COR-L47 (cell line): ENCODE measurements at regions not wholly inside any gene's neighbourhood (a gene's known extent, or its start where the extent isn't known, plus 50 kb on each side); places are given as distances from the start of the nearest gene placed in this dataset.

Experiments used
- DNase-seq: peaks from one replicate; lab custom pipeline; 2025; lab: John Stamatoyannopoulos, UW

DNA sequence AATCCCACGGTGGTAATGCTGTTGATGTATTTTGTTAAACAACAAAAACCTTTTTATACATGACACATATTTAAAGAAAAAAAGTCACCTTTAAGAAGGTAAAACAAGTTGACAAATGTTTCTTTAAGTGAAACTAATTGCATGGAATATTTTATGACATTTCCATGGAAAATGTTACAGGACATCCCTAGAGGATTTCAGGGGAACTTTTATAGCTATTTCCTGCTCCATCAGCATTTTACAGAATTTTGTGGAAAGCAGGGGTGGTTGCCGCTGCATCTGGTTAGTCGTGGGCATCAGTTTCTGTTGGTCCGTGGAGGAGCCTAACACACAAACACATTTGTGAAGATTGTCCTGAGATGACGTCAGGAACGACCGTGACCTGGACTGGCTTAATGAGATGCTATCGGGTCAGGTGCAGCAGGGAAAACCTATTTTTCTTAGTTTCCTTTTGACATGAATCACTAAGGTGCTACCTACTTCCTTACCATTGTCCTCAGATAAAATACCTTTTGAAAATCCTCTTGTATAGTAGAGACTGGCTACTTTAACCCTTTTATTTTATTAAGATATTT is 305.1 kb downstream of the MAP2K6 start:
- DNase-seq = no peak

DNA sequence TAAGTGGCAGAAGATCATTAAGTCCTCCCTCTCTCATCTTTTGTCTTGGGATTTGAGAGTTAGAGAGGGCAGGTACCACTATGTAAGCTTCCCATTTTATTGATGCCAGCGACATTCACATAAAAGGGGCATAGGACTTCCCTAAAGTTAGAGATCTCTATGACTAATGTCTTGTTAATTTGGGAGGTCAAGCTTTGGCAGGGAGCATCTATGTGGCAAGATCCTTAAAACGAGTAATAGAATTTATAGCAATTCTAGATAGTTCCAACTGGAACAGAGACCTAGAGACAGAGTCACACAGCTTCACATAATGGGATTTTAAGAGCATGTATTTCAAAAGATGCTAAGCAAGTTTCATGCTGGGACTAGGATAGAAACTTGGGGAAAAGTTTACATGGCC is 308.0 kb downstream of the MAP2K6 start:
- no peak for DNase-seq

DNA sequence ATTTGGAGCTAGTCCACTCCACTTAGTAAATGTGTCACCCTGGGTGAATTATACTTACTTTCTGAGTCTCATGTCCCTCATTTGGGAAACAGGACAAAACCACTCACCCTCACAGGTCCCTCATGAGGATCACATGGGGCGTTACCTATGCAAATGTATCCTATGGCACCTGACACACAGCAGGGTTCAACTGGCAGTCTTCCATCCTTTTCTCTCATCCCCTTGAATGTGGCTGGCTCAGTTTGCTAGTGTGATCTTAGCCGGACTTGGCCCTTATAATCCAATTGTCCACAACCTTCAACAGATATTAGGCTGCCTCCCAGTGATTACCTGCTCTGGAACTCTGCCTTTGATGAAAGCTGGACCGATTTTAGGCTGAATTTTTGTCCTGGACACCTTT is 308.8 kb downstream of the MAP2K6 start:
- no peak for DNase-seq

DNA sequence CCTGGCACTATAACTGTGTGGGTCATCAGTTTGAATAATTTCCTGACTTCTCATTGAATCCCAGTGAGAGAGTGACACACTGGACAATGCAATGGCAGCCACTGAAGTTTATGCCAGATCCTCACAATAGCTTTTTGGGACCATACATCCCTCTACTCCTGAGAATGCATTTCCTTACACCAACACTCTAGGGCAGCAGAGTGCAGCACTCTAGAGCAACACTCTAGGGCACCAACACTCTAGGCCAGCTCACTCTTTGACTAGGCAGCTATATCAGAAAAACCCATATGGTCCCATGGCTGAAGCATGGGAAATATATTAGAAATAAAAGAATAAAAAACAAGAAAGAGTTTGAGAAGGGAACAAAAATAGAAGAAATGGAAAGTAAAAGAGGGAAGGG is 309.2 kb downstream of the MAP2K6 start:
- no peak for DNase-seq

DNA sequence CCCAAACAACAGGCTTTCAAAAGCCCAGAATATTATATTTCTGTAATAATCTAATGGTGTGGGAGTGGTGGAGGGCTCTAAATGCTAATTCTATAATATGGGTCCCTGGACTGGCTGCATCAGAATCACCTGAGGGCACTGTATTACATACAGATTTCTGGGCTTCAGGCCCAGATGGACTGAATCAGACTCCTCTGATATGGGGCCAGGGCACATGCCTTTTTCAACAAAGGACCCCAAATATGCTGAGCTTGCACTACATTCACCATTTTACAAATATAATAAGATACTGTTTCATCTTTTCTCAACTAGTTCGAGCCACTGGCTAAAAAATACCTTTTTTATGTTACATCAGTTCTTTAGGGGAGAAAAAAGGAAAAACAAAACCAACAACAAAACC is 309.7 kb downstream of the MAP2K6 start:
- DNase-seq = no peak

DNA sequence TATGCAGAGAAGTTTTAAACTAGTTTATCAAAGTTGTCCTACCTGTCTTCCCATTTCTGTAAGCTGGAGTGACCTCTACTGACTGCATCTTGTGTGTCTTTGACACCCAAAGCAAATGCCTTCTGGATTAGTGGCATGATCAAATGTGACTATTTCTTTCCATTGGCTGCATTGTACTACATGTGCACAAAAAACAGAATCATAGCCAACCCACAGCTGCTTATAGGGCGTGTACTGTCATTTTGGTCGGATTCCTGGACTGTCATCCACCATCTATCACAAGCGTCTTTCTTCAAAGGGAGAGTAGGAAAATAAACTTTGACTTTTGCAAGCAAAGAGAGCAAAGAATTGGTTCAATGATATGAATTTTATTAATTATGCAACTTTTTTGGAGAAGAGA is 310.6 kb downstream of the MAP2K6 start:
- no peak for DNase-seq

DNA sequence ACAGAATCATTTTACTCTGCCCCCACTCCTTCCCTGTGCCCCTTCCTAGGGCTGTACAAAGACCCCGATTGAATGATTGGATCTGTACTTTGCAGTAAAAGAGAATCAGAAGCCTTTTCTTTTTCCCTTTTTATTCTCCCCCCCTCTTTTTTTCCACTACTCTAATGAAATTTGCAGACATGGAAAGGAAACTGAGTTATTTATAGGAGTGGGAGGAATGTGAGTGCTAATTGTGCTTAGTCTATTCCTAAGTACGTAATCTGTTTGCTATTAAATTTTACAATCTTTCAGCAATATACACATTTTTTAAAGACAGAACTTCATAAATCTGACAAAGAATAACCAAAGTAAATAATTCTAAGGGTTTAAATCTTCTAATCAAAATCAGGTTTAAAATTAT is 314.3 kb downstream of the MAP2K6 start:
- DNase-seq = no peak

DNA sequence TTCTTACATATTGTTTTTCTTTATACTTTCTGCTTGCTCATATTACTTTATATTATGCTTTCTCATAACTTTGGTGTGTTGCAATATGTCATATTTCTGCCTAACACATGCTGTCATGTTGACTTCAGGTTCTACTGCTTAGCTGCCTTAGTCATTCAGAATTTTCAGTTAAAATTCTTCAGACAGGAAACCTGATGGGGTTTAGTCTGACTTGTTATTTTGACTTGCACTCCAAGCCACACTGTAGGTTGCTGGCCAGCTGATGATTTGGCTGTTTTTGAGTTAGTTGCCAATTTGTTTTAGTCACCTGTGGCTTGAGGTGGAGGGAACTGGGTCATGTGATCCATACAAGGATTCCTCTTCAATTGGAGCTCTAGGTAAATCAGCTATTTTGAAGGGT is 315.4 kb downstream of the MAP2K6 start:
- DNase-seq = no peak

DNA sequence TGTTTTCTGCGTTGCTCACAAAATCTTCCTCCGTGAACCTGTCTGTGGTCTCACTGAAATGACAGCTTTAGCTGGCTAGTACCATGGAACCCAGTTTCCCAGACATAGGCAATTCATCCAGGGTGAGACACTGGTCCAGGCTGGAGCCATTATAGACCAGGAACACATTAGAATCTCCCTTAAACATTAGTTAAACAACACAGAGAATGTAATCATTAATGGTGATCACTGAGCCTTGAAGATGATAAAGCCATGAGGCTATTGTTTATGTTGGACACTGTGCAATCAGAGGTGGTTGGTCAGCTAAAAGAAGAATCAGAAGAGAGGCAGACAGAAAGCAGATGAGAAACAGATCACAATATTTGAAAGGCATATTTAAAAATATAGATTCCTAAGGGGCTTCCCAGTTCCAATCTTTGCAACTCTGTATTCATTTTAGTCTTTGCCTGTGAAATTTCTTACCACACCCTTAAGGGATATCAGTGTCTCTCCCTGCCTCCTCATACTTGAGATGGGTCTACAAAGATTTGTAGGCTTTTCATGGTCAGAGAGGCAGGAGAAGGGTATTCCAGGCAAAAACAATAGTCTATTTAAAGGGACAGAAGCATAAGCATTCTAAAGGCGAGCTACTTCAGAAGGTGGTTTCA is 317.9 kb downstream of the MAP2K6 start:
- DNase-seq = no peak

DNA sequence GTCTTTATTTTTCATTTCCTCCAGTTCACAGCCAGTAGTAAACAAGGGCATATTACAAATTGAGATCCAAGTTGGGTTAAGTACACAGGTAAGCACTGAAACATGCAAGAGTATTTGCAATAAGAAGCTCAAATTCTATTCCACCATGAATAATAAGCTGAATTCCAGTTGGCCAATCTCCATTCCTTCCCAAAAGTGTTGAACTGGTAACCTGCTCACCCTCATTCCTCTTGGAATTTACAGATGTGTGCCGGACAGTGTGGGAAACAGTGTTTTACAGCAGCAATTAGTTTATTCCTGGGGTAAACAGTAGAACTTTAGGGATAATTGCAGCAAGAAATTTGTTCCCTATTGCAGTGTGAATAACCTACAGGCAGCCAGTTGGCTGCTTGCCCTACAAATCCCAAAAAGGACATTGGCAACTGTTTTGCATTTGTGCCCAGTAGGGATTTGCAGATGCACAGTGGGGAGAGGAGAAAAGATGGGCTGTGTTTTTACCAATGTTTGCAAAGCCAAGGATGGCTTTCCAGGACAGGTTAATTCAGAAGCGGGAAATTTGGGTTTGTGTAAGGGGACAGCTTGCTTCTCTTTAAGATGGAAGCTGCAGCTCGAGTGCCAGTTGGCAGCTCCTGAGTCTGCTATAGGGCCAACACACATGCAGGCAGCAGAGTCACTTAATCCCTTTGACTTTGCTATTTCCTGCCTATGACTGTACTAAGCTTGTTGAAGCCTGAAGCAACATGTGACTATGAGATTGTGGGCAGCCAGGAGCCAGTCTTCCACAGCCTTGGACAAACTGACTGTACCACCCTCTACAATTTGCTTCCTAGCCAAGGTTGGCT is 318.9 kb downstream of the MAP2K6 start:
- no peak for DNase-seq

DNA sequence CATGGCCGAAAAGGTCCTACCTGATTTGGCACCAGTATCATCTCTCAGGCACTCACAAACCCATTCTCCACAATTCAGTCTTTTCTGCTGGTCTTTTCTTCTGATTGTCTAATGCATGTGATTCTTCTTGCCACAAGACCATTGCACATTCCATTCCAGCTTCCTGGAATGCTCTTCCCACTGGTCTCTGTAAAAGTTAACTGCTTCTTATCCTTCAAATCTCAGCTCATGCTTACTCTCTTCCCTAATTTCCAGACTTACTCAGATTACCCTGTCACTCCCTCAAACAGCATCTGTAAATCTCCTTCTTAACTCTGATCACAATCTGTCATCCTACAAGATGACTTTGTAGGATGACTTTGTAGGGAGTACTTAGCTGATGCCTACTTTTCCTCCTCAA is 320.2 kb downstream of the MAP2K6 start:
- DNase-seq = no peak

DNA sequence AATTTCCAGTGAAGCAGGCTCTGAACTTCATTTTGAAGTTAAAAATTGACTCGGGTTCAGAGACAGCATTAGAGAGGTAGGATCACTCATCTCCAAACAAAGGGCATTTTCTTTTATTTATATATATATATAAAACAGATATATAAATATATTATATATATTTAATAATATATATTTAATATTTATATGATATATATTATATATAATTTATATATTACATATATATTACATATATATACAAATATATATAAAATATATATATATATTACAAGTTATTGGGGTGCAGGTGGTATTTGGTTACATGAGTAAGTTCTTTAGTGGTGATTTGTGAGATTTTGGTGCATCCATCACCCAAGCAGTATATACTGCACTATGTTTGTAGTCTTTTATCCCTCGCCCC is 320.8 kb downstream of the MAP2K6 start:
- DNase-seq = no peak

DNA sequence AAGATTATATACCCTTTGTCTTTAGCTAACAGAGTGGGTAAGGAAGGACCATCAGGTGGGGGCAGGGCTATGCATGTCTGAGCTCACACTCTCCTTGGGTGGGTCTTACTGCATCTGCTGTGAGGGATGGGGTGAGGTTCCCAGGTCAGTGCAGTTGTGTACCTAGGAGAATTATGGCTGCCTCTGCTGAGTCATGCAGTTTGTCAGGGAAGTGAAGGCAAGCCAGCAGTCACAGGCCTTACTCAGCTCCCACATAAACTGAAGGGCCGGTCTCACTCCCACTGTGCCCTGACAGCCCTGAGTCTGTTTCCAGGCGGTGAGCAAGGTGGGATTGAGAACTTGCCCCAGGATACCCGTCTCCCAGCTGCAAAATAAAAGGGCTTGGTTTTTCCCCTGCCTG is 328.6 kb downstream of the MAP2K6 start:
- DNase-seq = no peak

DNA sequence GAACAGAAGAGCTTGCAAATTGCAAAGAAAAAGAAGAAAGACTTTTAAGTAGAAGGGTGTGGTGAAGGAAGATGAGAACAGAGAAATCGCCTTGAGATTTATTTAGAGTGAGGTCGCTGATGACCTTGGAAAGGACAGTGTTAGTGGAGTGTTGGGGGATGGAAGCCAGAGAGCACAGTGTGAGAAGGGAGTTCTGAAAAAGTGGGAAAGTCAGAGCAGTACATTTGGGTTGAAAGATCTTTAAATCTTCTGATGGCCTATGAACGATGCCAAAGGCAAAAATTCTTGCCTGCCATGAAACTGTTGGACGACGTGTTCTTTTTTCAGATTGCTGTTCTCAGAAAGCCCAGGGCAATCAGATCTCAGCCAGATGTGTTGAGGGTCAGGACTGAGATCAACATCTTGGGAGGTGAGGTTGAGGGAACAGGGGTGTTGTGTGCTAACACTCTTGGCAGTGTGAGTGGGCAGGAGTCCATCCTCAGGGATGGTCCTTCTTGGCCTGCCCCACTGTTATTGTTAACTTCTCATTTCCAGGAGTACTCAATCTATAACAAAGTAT is 330.1 kb downstream of the MAP2K6 start:
- no peak for DNase-seq

DNA sequence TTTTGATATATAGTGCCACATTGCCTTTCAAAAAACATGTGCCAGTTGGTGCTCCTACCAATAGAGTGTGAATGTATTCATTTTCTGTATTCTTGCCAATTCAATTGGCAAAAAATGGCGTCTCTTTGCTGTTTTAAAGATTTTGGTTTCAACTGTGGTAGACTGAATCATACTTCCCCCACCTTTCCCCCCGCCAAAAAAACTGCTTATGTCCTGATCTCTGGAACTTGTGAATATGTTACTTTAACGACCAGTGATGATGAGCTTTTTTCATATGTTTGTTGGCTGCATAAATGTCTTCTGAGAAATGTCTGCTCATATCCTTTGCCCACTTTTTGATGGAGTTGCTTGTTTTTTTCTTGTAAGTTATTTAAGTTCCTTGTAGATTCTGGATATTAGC is 325.1 kb upstream of the KCNJ16 start:
- no peak for DNase-seq

DNA sequence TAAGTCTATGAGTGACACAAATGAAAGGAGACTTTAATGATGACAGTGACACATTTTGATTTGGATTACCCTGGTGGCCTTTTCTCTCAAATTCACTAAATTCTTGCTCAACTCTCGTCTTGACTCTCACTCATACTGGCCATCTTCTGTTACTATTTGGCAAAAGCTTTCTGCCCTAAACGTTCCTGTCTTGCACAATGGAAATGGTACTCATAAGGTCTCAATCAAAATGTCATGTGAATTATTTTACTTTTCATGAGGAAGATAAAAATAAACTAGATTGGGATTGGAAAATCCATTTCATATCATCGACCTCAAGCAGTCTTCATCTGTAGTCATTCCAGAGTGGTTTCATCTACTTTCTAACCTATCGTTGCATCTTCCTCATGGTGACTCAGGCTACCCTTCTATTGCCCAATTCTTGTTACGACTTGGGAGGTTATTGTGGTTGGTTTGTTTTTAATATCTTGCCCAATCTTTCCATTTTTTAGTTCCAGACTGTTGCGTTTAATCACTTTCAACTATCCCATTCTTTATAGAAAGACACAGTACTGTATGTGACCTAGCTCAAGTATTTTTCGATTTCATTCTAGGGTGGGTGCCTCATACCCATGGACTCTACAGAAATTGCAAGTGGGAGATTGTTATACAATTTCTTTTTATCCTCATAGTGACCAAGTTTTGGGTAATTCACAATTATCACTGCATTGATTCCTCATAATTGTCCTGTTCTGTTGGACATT is 317.2 kb upstream of the KCNJ16 start:
- no peak for DNase-seq

DNA sequence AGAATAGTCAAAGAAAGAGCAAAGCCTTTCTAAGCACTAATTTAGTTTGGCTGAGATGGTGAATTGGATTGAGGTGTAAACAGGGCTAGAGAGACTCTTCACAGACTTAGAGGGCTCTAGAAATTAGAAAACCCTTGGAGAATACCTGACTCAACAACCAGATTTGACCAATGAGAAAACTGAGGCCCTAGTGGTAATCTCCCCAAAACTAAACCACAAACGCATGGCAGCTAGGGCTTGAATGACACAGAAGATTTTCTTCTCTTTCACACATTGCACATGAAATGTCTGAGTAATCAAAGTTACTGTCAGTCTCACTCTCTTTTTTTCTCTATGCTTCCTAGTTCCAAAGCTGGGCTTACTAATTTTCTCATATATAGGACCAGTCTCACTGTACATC is 314.5 kb upstream of the KCNJ16 start:
- no peak for DNase-seq

DNA sequence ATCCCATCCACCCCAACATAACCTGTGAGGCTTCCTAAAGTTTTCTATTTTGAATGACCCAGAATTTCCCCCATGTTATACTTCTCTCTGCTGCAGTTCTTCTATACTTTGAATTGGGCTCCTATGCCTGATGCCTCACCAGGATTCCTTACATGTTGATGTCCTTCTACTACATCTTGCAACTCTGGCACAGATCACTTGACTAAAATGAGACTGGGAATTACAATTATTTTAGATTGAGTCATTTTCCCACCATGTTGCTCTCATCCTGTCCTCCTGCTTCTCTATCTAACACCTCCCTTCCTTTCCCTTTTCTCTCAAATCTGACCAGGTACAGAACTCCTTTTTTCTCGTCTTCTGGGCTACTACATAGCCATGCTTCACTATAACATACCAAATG is 314.0 kb upstream of the KCNJ16 start:
- no peak for DNase-seq

DNA sequence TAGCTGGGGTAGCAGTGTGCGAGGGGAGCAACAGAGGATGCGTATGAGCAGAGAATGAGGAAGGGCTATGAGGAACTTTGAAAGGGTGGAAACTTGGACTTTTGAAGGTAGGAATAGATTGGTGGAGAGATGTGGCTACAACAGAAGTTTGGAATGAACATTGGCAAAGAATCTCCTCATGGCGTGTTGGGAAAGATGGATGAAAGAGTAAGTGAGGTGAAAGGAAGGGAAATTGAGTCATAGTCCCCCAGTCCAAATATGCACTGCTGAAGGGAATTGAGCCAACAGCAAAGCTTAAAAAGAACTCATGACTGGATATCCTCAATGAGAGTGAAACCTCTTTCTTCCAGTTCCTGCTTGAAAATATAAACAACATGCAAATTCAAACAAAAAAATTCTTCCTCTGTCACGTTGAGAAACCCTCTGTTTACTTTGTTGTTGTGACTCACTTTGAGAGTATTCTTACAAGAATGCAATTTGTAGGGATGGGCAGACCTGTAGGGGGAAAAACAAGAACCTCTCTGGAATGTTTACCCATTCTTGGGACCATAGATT is 313.2 kb upstream of the KCNJ16 start:
- no peak for DNase-seq

DNA sequence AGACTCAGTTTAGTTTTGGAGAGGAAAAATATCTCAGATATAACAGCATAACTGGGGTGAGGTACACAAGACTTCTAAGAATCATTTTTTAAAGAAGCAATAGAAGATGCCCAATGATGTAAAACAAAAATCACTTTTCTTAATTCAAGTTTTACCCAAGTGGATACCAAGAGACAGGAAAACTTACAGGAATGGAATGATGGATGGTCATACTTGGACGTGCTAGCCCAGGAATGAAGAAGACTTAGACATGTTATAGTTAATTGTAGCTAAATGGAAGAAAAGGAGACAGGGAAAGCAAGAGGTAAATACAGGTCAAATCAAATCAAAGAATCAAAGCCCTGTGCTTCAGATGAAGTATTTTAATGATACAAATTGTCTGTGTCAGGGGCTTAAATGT is 312.7 kb upstream of the KCNJ16 start:
- DNase-seq = no peak

DNA sequence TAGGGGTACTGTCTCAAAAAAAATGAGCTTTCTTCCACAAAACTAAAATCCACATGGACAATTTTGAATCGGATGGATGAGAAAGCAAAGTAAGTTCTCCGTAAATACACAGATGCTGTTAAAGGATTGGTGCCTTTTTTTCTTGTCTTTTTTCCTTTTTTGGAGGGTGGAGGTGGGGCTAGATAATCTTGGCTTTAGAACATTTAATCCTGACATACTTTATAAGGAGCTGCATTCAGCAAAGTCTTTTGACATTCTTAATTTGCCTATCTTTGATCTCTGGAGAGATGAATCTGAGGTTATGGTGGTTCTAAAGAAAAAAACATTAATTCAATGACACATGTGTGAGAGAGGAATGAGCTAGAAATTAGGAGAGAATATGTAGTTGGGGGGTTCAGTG is 312.3 kb upstream of the KCNJ16 start:
- DNase-seq = no peak

DNA sequence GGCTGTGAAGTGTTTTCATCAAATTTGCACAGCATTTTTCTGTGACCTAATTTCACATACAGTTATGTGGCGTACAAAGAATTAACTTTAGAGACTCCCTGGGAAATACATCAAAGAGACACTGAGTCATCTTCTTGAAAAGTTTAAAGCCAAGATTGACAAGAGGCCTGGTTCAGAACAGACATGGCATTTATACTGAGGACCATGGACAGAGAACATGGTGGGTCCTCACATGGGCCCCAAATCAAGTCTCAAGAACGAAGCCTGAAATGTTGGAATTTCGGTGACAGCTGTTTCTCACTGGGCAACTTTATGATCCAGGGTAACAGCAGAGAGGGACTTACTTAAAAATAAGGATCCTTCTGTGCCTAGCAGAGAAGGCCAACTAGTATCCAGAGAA is 311.5 kb upstream of the KCNJ16 start:
- DNase-seq = no peak
